ENCODE measurements at regions not wholly inside any gene's neighbourhood (a gene's known extent, or its start where the extent isn't known, plus 50 kb on each side); places are given as distances from the start of the nearest gene placed in this dataset.
A peak's percentile ranks its signal among the peaks of the same experiment; 100 is the strongest.
"Not testable (repeated sequence)": the region's sequence is repeated elsewhere in the genome, so short reads cannot be mapped to it uniquely, and the experiment has no call there.

DNA sequence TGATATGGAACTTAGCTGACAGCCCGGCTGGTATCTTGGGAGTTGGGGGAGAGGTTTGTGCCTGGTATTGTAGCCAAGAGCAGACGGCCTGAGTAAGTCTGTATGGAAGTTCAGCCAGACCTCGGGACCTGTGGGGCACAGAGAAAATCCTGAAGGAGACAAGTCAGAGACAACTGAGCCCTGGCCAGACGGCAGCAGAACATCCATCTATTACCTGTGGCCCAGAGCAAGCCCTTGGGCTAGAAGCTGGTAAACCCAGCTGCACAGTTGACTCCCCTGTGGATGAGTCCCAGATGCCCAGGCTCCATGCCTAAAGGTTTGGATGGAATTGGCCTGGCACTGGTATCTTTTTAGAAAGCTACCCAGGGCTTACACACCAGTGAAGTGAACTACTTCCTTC lies 70.4 kb upstream of the DLG1 start:
- DNase-seq (ENCODE audit: low spot score) = no peak

DNA sequence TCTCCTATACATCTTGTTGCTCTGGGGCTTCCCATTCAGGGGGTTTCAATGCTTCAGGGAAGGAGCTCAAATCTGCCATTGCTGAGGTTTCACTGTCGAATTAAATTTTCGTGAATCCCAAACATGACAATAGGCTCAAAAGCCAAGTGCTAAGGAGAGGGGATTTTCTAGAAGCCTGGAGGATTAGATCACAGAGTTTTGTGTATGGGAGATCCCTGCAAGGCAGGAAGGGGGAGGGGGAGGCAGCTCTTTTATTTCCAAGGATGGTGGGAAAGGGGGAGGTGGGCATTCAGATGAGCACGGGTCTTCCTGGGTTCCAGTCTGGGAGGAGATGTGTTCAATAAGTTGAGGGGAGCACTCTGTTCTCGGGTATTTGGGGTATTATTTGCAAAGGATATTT lies 69.9 kb upstream of the DLG1 start:
- no peak for DNase-seq (ENCODE audit: low spot score)

DNA sequence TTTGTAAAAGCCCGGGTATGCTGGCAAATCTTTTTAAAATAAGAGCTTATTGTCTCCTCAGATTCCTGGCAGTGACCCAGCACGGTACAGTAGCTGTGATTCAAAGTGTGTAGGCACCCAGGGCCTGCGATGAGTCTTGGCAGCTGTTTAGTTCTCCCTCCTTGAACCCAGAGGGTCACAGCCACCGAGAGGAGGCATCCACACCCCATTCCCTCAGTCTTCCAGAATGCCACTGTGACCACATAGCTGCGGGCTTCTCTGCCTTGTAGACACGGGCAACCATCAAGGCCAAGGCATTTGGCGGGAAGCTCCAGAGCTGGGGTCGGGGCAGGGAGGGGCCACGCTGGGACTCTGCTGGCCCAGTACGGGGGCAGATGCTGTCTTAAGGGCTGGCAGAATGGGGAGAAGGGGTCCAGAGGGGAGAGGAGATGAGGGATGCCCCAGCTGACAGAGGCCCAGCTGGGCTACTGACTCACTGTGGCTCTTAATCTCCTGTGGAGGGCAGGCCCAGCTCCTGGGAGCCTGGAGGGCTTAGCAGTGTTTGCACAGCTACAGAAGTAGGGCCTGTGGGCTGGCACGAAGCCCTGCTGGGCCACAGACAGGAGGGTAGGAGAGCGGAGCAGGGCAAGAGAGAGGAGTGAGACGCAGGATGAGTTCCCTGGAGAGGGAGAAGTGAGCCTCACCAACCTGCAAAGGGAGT lies 68.8 kb upstream of the DLG1 start:
- DNase-seq (ENCODE audit: low spot score) = no peak

- no peak for DNase-seq (ENCODE audit: low spot score)
These were observed 68.1 kb upstream of the DLG1 start for GRCh38 chr3:197366301-197367044.

DNA sequence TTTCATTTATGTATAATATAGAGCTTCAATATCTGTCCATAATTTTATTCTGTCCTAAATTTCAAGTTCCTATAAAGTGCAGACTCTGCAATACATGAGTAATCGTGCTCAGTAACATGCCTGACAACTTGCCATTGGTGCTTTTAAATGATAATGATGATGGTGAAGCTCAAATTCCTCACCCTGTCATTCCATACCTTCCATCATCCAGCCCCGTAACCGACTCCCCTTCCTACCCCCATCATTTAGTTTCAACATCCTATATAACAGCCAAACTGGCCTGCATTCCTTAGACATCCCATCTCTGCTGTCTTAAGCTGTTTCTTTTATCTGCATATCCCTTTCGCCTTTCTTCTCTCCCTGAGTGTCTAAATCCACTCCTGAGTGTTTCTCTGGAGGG lies 67.2 kb upstream of the DLG1 start:
- DNase-seq (ENCODE audit: low spot score) = no peak

- DNase-seq (ENCODE audit: low spot score) = no peak
These were observed 66.1 kb upstream of the DLG1 start for GRCh38 chr3:197364410-197365071.

- no peak for DNase-seq (ENCODE audit: low spot score)
These were observed 65.4 kb upstream of the DLG1 start for GRCh38 chr3:197363553-197364409.

DNA sequence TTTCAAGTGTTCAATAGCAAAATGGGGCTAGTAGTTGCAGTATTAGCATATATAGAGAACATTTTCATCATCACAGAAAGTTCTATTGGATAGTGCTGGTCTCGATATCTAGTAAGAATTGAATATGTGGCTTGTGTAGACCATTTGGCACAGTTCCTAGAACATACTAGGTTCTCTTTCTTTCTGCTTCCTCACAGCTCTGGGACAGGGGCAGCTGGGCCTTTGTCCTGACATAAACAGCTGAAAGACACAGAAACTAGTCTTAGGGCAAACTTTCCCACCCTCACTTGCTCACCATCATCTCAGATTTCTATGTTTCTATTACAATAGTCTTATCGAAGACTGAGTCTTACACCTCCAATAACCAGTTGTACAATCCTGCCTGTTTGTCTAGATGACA lies 63.7 kb upstream of the DLG1 start:
- no peak for DNase-seq (ENCODE audit: low spot score)

- not testable (repeated sequence) for DNase-seq (ENCODE audit: low spot score)
These were observed 61.7 kb upstream of the DLG1 start for GRCh38 chr3:197360095-197360494.

GRCh38 chr3:197359476-197359875 lies 61.1 kb upstream of the DLG1 start:
- not testable (repeated sequence) for DNase-seq (ENCODE audit: low spot score)

GRCh38 chr3:197356741-197357140 lies 58.3 kb upstream of the DLG1 start:
- no peak for DNase-seq (ENCODE audit: low spot score)

- DNase-seq (ENCODE audit: low spot score) = peak; percentile 59
These were observed 57.9 kb upstream of the DLG1 start for GRCh38 chr3:197356275-197356674.

DNA sequence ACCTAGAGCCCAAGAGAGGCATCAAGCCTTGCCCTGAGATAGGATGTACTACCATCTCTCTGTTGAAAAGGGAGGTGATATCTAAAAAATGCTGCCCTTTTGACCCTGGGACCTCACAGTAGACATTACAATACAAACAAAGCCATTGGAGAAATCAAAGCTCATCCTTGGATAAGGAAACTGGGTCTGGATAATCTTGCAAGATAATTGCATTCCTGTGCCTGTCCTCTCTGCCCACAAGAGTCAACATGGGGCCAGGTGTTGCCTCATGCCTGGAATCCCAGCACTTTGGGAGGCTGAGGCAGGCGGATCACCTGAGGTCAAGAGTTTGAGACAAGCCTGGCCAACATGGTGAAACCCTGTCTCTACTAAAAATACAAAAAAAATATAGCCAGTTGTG lies 57.3 kb upstream of the DLG1 start:
- DNase-seq (ENCODE audit: low spot score) = no peak

DNA sequence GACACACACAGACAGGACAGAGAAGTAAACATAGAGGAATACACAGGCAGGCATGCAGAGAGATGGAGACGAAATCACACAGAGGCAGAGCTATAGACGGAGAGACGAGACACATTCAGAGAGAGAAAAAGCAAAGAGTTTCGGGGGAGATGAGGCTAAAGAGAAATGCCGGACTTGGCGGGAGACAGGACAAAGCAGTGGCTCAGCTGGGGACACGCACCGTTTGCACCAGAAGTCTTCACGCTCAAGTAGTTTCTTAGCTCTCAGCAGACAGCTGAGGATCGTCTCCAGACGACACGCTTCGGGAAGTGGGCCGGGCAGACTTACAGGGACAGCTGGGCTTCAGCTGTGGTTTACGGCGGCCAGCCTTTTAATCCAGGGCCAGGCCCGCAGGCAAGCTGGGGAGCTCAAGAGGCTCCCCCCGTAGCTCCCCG lies 56.2 kb upstream of the DLG1 start:
- no peak for DNase-seq (ENCODE audit: low spot score)

DNA sequence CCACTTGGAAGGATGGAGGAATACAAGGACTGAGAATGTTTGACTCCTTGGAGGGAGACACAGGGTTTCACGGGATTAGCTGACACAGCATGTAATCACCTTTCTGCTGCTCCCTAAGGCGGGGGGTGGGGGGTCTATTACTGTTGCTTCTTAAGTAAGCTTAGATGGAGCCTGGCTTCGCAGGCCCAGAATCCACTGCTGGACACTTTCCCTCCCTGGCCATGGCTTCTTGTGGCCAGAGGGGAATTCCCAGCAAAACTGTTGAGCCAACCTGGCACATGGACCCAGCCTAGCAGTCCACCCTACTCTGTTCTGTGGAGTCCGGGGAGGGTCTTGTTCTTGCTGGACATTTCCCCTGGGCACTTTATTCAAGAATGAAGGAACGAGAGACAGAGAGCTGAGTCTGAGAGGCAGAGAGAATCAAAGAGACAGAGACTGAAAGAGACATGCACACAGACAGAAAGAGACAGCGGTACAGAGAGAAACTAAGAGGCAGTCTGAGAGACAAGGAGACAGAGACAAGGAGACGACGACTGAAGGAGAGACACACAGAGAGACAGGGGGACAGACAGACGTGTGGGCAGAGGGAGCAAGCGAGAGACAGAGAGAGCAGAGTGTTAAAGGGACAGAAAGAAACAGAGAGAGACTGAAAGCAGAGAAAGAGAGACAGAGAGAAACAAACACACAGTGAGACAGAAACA lies 55.6 kb upstream of the DLG1 start:
- DNase-seq (ENCODE audit: low spot score) = no peak

DNA sequence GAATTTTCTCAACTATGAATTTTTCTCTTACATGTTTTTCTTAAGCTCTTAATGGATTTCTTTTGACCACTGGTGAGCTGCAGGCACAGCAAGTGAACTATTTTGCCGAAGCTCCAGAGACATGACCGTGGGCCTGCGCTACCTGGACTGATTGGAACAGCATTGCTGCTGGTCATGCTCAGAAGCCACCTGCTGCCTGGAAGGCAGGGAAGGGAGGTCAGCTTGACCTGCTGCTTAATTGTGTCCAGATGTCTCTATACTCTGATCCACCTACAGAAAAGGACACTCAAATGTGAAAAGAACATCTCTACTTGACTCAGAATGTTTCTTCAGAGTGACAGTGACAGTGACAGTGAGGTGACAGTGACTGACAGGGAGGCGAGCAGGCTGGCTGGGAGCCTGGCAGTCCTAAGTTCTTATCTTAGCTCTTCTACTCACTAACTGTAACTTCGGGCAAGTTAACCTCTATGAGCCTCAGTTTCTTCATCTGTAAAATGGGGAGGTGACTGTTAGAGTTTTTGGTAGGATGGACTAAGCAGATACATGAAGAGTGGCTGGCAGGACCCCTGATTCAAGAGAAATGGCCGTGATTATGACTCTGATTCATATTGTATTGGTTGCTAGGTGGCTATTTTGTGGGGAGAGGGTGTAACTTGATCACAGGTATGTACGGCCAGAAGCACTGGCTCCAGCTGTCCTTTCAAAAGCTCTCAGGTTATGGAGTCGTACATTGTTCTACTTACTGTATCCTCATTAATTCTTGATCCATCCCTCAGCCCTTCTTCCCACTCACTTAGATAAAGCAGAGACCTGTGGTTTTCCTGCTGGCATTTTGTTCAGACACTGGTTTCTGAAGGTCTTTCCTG lies 54.8 kb upstream of the DLG1 start:
- DNase-seq (ENCODE audit: low spot score) = no peak

- DNase-seq (ENCODE audit: low spot score) = no peak
These were observed 54.0 kb upstream of the DLG1 start for GRCh38 chr3:197352382-197352781.

DNA sequence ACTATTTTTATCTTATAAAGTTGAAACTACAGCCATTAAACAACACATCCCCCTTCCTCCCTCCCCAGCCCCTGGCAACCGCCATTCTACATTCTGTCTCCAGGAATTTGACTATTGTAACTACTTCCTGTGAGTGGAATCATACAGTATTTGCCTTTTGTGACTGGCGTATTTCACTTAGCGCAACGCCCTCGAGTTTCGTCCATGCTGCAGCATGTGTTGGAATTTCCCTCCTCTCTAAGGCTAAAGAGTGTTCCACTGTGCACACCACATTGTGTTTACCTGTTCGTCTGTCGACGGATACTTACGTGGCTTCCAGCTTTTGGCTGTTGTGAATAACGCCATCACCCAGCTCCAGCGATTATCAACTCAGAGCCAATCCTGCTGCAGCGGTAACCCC lies 52.0 kb upstream of the DLG1 start:
- no peak for DNase-seq (ENCODE audit: low spot score)

DNA sequence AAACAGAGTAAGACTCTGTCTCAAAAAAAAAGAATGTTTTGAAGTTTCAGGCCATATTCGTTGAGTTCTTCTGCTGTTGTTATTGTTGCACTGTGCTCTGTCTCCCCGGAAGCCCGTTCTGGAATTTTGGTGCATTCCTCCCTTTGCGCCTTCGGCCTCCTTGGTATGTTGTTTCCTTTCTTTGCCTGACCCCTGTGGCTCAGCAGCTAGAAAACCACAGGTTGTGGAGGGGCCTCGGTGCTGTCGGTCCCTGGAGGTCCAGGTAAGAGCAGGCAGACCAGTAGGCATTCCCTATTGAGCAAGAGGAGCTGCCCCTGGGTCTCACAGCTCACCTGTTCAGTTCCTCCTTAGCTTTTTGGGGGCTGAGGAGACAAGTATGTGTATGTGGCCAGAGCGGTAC lies 51.0 kb upstream of the DLG1 start:
- DNase-seq (ENCODE audit: low spot score) = no peak

Data from putamen (tissue), 1 donor.